H1 (cell line): ENCODE measurements at regions not wholly inside any gene's neighbourhood (a gene's known extent, or its start where the extent isn't known, plus 50 kb on each side); places are given as distances from the start of the nearest gene placed in this dataset.

ENCODE experiments used
- NANOG ChIP-seq: IDR thresholded peaks from 2 replicates; pipeline ENCODE4 v1.6.1; 2011; ENCODE audit warnings: low read length, low read depth, mild to moderate bottlenecking, inconsistent platforms; ENCODE audit not compliant: insufficient read depth, poor library complexity, severe bottlenecking
- RAD21 ChIP-seq, 2 experiments: IDR thresholded peaks in 1 of 2; conservative IDR thresholded peaks in 1 of 2; 2 replicates each; pipeline ENCODE4 v1.6.1; 2011; ENCODE audit warnings: low read depth in 2 of 2, low read length in 2 of 2, improper control_type of control experiment in 1 of 2, inconsistent platforms in 1 of 2, mild to moderate bottlenecking in 1 of 2, moderate library complexity in 1 of 2
- RBBP5 ChIP-seq: IDR thresholded peaks from 2 replicates; pipeline ENCODE4 v1.7.1; 2012; ENCODE audit warnings: low read depth, mild to moderate bottlenecking, inconsistent platforms, low read length, moderate library complexity, borderline replicate concordance
- SIRT6 ChIP-seq: IDR thresholded peaks from one replicate; pipeline ENCODE4 v1.7.1; 2012; ENCODE audit warnings: low read length, inconsistent platforms

GRCh38 chr5:135154961-135155360, 120.9 kb upstream of the PITX1 start (continued):
- TF ChIP-seq RAD21 (IDR thresholded peaks at IDR 0.05 in 1 of 2, conservative IDR thresholded peaks at IDR 0.05 in 1 of 2; ENCODE audit: low read depth in 2 of 2, low read length in 2 of 2) (no peak), RBBP5 (no peak), NANOG (no peak), SIRT6 (no peak)
- TF ChIP-seq, all 59 proteins: peak for 0
